Astrocyte (in vitro differentiated cells and primary cell): ENCODE measurements at regions not wholly inside any gene's neighbourhood (a gene's known extent, or its start where the extent isn't known, plus 50 kb on each side); places are given as distances from the start of the nearest gene placed in this dataset.

Source experiments
- DNase-seq: peaks from one replicate; pipeline ENCODE4 v3.0.0-alpha.2; 2010; ENCODE audit warnings: low read depth
- FAIRE-seq: peaks from 2 replicates; lab custom pipeline; 2011; peaks lifted over from hg19 to GRCh38; lab: Jason Lieb, UNC
- H2AFZ ChIP-seq: 2 replicates; pipeline ENCODE4 v1.6.0; 2012; ENCODE audit warnings: low read depth, low read length, inconsistent platforms
- H3K27ac ChIP-seq: 2 replicates; pipeline ENCODE4 v1.5.1; 2011; ENCODE audit warnings: low read depth, low read length, inconsistent platforms
- H3K27me3 ChIP-seq: 2 replicates; pipeline ENCODE4 v1.6.0; 2011; ENCODE audit warnings: low read length, inconsistent platforms; ENCODE audit not compliant: insufficient read depth
- H3K36me3 ChIP-seq: 2 replicates; pipeline ENCODE4 v1.5.1; 2011; ENCODE audit warnings: low read length, inconsistent platforms; ENCODE audit not compliant: insufficient read depth
- H3K4me1 ChIP-seq: 2 replicates; pipeline ENCODE4 v1.5.1; 2011; ENCODE audit warnings: low read length, inconsistent platforms; ENCODE audit not compliant: insufficient read depth
- H3K4me2 ChIP-seq: 2 replicates; pipeline ENCODE4 v1.6.0; 2012; ENCODE audit warnings: low read length, inconsistent platforms
- H3K4me3 ChIP-seq: 2 replicates; pipeline ENCODE4 v1.5.1; 2011; ENCODE audit warnings: low read depth, mild to moderate bottlenecking, low read length, inconsistent platforms; ENCODE audit not compliant: insufficient read depth
- H3K79me2 ChIP-seq: 2 replicates; pipeline ENCODE4 v1.6.0; 2012; ENCODE audit warnings: mild to moderate bottlenecking, low read length, inconsistent platforms; ENCODE audit not compliant: insufficient read depth
- H3K9ac ChIP-seq: 2 replicates; pipeline ENCODE4 v1.6.0; 2012; ENCODE audit warnings: mild to moderate bottlenecking, low read length, inconsistent platforms
- H3K9me3 ChIP-seq: 2 replicates; pipeline ENCODE4 v1.5.1; 2012; ENCODE audit warnings: low read depth, mild to moderate bottlenecking, low read length, inconsistent platforms; ENCODE audit not compliant: insufficient read depth
- H4K20me1 ChIP-seq: 2 replicates; pipeline ENCODE4 v1.6.0; 2012; ENCODE audit warnings: low read length, inconsistent platforms; ENCODE audit not compliant: insufficient read depth
- H3K27ac Mint-ChIP-seq: one replicate; pipeline ENCODE4 v1.8.0; 2021; ENCODE audit warnings: mild to moderate bottlenecking, mixed read lengths; ENCODE audit not compliant: unreplicated experiment
- H3K27me3 Mint-ChIP-seq: one replicate; pipeline ENCODE4 v1.8.0; 2021; ENCODE audit warnings: low read depth, mixed read lengths; ENCODE audit not compliant: unreplicated experiment
- H3K36me3 Mint-ChIP-seq: one replicate; pipeline ENCODE4 v1.8.0; 2021; ENCODE audit warnings: low read depth, mixed read lengths; ENCODE audit not compliant: unreplicated experiment
- H3K4me1 Mint-ChIP-seq: one replicate; pipeline ENCODE4 v1.8.0; 2021; ENCODE audit warnings: low read depth, mixed read lengths; ENCODE audit not compliant: unreplicated experiment
- H3K4me3 Mint-ChIP-seq: one replicate; pipeline ENCODE4 v1.8.0; 2021; ENCODE audit warnings: mild to moderate bottlenecking, moderate library complexity, mixed read lengths; ENCODE audit not compliant: unreplicated experiment
- H3K9me3 Mint-ChIP-seq: one replicate; pipeline ENCODE4 v1.8.0; 2021; ENCODE audit warnings: mild to moderate bottlenecking, mixed read lengths; ENCODE audit not compliant: unreplicated experiment
- EZH2 ChIP-seq: IDR thresholded peaks from 2 replicates; pipeline ENCODE4 v1.6.1; 2012; ENCODE audit warnings: mild to moderate bottlenecking, low read length, inconsistent platforms; ENCODE audit not compliant: insufficient read depth
- TF ChIP-seq, protein P1 (sequence below): IDR thresholded peaks from 2 replicates; pipeline ENCODE4 v1.5.1; 2011; ENCODE audit warnings: low read depth, mild to moderate bottlenecking, inconsistent platforms, low read length, moderate library complexity; ENCODE audit not compliant: insufficient read depth

DNA sequence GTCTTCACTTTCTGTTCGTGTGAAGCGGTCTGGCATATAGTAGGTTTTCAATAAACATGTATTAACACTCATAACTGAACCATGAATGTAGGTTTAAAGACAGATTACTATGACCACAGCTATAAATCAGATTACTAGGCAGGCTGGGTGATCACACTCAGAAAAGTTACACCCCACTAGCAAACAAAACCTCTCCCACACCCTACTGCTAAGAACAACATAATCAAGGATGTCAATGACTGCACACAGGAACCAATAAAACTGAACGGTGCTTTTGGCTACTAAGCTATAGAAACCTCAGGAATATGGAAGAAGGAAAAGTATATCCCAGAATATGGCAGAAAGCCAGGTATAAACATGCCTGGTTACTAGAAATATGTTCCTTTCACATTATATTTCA, 676.9 kb downstream of the SMARCA1 start:
- H3K79me2 ChIP-seq: no peaks in the 10 kb centered on the region
- H3K9ac ChIP-seq: no peak overlapping the region
- no peak overlapping the region for H3K4me3 ChIP-seq
- Mint-ChIP-seq H3K27ac (no peak overlapping the region), H3K27me3 (no peaks in the 10 kb centered on the region), H3K4me1 (no peaks in the 10 kb centered on the region), H3K9me3 (peaks cover 1% of the 10 kb centered on the region), H3K36me3 (no peaks in the 10 kb centered on the region), H3K4me3 (no peak overlapping the region)
- TF ChIP-seq EZH2: no peak
- no peak overlapping the region for H2AFZ ChIP-seq
- DNase-seq (no peak), FAIRE-seq (peak; percentile 55)
- H3K4me1 ChIP-seq: no peaks in the 10 kb centered on the region
- H3K27me3 ChIP-seq: no peaks in the 10 kb centered on the region
- no peaks in the 10 kb centered on the region for H3K36me3 ChIP-seq
- H4K20me1 ChIP-seq: no peaks in the 10 kb centered on the region
- no peaks in the 10 kb centered on the region for H3K9me3 ChIP-seq
- no peak overlapping the region for H3K27ac ChIP-seq
- H3K4me2 ChIP-seq: no peak overlapping the region

DNA sequence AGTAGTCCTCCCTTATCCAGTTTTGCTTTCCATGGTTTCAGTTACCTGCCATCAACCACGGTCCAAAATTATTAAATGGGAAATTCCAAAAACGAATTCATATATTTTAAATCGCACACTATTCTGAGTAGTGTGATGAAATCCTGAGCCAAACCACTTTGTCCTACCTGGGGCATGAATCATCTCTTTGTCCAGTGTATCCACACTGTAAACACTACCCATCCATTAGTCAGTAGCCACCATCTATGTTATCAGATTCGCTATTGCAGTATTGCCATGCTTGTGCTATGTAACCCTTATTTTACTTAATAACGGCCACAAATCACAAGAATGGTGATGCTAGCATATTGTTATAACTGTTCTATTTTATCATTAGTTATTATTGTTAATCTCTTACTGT, 704.6 kb downstream of the SMARCA1 start:
- H3K79me2 ChIP-seq: no peaks in the 10 kb centered on the region
- no peaks in the 10 kb centered on the region for H3K27me3 Mint-ChIP-seq
- no peak overlapping the region for H3K27ac Mint-ChIP-seq
- no peaks in the 10 kb centered on the region for H3K36me3 Mint-ChIP-seq
- H3K27me3 ChIP-seq: no peaks in the 10 kb centered on the region
- no peak overlapping the region for H3K27ac ChIP-seq
- H3K4me2 ChIP-seq: no peak overlapping the region
- H3K4me3 ChIP-seq: no peak overlapping the region
- H3K4me1 ChIP-seq: no peaks in the 10 kb centered on the region
- FAIRE-seq (no peak), DNase-seq (no peak)
- no peaks in the 10 kb centered on the region for H3K9me3 Mint-ChIP-seq
- H3K9ac ChIP-seq: no peak overlapping the region
- no peaks in the 10 kb centered on the region for H3K36me3 ChIP-seq
- peaks cover 1% of the 10 kb centered on the region for H3K4me1 Mint-ChIP-seq
- TF ChIP-seq, protein P1, sequence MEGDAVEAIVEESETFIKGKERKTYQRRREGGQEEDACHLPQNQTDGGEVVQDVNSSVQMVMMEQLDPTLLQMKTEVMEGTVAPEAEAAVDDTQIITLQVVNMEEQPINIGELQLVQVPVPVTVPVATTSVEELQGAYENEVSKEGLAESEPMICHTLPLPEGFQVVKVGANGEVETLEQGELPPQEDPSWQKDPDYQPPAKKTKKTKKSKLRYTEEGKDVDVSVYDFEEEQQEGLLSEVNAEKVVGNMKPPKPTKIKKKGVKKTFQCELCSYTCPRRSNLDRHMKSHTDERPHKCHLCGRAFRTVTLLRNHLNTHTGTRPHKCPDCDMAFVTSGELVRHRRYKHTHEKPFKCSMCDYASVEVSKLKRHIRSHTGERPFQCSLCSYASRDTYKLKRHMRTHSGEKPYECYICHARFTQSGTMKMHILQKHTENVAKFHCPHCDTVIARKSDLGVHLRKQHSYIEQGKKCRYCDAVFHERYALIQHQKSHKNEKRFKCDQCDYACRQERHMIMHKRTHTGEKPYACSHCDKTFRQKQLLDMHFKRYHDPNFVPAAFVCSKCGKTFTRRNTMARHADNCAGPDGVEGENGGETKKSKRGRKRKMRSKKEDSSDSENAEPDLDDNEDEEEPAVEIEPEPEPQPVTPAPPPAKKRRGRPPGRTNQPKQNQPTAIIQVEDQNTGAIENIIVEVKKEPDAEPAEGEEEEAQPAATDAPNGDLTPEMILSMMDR: no peak
- no peak for TF ChIP-seq EZH2
- H3K9me3 ChIP-seq: no peaks in the 10 kb centered on the region
- H2AFZ ChIP-seq: no peak overlapping the region
- H3K4me3 Mint-ChIP-seq: no peak overlapping the region
- no peaks in the 10 kb centered on the region for H4K20me1 ChIP-seq

DNA sequence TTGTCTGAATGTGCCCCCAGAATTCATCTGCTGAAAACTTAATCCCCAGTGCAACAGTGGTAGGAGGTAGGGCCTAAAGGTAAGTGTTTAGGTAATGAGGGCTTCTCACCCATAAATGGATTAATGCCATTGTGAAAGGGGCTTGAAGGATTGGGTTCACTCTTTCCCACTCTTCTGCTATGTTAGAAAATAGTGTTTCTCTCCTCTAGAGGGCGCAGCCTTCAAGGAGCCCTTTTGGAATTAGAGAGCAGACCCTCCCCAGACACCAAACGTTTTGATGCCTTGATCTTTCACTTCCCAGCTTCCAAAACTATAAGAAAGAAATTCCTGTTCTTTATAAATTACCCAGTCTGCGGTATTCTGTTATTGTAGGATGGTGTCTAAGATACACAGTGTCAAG, 706.4 kb downstream of the SMARCA1 start:
- TF ChIP-seq, protein P1: no peak
- TF ChIP-seq EZH2: no peak
- H3K27me3 Mint-ChIP-seq: no peaks in the 10 kb centered on the region
- no peak for FAIRE-seq
- Histone ChIP-seq H2AFZ (no peak overlapping the region), H3K4me3 (no peak overlapping the region), H3K4me2 (no peak overlapping the region), H3K9me3 (no peaks in the 10 kb centered on the region), H4K20me1 (no peaks in the 10 kb centered on the region), H3K27me3 (no peaks in the 10 kb centered on the region), H3K36me3 (no peaks in the 10 kb centered on the region), H3K9ac (no peak overlapping the region), H3K27ac (no peak overlapping the region), H3K4me1 (no peaks in the 10 kb centered on the region), H3K79me2 (no peaks in the 10 kb centered on the region)
- no peaks in the 10 kb centered on the region for H3K36me3 Mint-ChIP-seq
- H3K4me1 Mint-ChIP-seq: peaks cover 1% of the 10 kb centered on the region
- H3K4me3 Mint-ChIP-seq: no peak overlapping the region
- H3K9me3 Mint-ChIP-seq: no peaks in the 10 kb centered on the region
- no peak overlapping the region for H3K27ac Mint-ChIP-seq
- DNase-seq: no peak
